HG03460 (cell line): ENCODE measurements at regions not wholly inside any gene's neighbourhood (a gene's known extent, or its start where the extent isn't known, plus 50 kb on each side); places are given as distances from the start of the nearest gene placed in this dataset.
"Not testable (repeated sequence)": the region's sequence is repeated elsewhere in the genome, so short reads cannot be mapped to it uniquely, and the experiment has no call there.

Experiments
- ATAC-seq: cut with Tn5 transposase; IDR thresholded peaks from one replicate; pipeline ENCODE4 v1.9.1; 2021; ENCODE audit not compliant: unreplicated experiment

GRCh38 chr9:75658301-75658905 lies 232.1 kb upstream of the PCSK5 start:
- ATAC-seq = no peak

GRCh38 chr9:75664597-75664996 lies 225.9 kb upstream of the PCSK5 start:
- ATAC-seq = no peak

- ATAC-seq = no peak
These were observed 223.5 kb upstream of the PCSK5 start for GRCh38 chr9:75666856-75667554.

DNA sequence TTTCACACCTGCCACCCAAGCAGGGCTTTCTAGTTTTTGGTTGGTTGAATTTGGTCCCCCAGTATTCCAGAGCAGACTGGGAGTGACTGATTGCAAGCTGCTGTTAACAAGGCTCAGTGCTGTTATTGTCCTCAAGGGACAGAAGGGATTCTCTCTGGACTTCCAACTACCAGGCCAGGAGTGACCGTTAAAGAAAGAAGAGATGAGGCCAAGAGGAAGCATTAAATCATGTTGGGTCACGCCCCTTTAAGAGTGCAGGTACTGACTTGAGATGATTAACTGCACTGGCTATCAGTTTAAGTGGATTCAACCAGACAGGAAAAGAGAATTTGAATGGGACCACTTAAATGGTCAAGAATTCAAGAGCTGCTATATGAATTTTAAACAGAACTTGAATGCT lies 220.8 kb upstream of the PCSK5 start:
- no peak for ATAC-seq

DNA sequence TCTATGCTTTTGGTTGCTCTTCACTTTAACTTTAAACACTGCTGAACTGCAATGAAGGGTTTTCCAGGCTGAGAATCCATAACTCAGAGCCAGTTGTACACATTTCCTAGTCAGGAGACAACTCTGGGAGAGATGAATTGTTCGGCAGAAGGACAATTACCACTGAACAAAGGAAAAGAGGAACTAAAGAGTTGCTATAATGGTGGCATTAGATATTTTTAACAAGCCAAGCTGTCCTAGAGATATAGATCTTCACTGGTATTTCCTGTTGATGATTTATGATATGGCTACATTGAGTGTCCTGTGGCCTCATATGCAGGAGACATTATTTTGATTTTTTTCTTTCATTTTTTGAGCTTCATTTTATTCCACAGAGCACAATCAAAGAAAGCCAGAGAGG lies 219.1 kb upstream of the PCSK5 start:
- ATAC-seq = no peak

DNA sequence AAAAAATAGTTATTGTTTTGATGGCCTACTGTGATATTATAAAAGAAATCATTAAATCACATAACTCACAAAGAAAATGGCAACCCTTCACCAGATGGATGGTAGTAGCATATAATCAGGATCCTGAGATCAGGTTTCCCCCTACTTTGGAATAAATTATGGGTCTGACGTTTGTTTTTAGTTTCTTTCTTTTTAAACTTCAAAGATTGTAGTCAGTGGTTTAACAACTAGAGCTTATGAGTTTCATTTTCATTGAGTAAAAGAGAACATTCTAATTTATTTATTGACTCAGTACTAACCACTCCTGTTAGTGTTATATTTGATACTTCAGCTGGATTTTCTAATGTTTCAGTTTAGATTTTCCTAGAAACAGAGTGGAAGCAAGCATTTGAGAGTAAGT lies 218.0 kb upstream of the PCSK5 start:
- no peak for ATAC-seq

DNA sequence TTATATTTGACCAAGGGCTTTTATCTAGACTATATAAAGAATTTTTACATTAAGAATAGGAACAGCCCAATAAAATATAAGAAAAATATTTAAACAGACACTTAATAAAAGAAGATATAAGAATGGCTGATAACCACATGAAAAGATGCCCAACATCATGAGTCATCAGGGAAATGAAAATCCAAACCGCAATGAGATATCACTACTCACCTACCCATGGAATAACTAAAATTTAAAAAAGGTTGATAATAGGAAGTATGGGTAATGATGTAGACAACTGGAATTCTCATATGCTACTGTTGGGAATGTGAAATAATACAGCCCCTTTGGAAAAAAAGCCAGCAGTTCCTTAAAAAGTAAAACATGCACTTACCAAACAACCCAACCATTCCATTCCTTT lies 206.9 kb upstream of the PCSK5 start:
- ATAC-seq = no peak

GRCh38 chr9:75685062-75685461 lies 205.4 kb upstream of the PCSK5 start:
- no peak for ATAC-seq

DNA sequence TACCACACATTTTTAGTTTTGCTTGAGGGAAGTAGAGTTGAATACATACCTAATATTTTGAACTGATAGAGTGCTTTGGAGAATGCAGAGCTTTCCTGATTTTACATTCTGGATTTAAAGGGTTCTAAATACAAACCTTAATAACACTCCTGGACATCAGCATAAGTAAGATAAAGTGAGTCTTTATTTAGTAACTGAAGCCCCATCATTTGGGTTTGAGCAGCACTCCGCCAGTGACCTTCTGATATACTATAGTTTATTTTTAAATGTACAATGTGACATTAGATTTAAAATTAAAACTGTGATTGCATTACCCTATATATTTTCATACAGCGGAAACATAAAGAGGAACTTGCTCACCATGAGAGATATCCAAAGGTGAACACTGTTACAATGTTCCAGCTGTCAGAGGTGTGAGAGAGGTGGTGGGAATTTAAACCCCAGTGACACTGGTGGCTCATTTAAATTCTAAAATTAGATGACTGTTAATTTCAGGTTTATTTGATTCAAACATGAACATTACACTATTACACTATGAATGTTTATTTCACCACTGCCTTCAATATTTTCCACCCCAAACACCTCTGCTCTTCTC lies 203.0 kb upstream of the PCSK5 start:
- no peak for ATAC-seq

DNA sequence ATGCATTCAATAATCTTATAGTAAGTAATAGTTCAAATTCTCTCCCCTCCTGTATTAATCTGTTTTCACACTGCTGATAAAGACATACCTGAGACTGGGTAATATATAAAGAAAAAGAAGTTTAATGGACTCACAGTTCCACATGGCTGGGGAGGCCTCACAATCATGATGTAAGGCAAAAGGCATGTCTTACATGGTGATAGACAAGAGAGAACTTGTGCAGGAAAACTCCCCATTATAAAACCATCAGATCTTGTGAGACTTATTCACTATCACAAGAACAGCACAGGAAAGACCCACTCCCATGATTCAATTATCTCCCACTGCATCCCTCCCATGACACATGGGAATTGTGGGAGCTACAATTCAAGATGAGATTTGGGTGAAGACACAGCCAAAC lies 199.9 kb upstream of the PCSK5 start:
- not testable (repeated sequence) for ATAC-seq

- no peak for ATAC-seq
These were observed 199.1 kb upstream of the PCSK5 start for GRCh38 chr9:75691408-75691807.

- no peak for ATAC-seq
These were observed 198.2 kb upstream of the PCSK5 start for GRCh38 chr9:75692309-75692708.

- no peak for ATAC-seq
These were observed 194.6 kb upstream of the PCSK5 start for GRCh38 chr9:75695921-75696320.

GRCh38 chr9:75699017-75699416 lies 191.5 kb upstream of the PCSK5 start:
- no peak for ATAC-seq

GRCh38 chr9:75699625-75700251 lies 190.7 kb upstream of the PCSK5 start:
- no peak for ATAC-seq

GRCh38 chr9:75700252-75700640 lies 190.2 kb upstream of the PCSK5 start:
- ATAC-seq = no peak

DNA sequence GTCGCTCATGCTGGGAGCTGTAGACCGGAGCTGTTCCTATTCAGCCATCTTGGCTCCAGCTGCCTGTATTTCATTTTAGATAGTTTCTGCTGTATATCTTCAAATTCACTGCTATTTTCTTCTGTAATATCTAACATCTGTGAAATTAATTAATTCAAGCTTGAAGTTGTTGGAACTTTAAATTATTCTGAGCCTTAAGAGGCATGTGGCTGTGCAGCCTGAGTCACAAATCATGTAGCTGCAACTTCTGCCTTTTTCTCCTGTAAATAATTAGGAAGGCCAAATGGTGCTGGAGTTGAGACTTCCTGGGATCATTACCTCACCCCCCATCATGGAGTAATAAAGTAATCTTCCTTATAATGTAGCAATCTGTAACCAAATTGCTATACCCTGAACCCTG lies 183.3 kb upstream of the PCSK5 start:
- ATAC-seq = no peak

DNA sequence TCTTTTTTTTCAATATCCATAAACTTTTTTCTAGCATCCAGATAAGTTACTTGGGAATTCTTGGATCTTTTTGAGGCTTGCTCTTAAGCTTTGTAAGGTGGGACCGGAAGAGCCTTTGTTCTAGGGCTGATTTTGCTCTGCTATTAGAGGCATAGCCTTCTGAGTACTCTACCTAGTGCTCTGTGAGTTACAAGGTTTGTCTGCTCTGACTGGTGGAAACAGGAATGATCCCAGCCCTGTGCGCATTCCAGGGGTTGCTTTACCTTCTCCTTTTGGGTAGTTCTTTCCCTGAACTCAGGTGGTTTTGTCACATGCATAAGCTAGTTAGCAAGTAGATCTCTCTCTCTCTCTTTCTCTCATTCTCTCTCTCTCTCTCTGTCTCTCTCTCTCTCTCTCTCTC lies 180.8 kb upstream of the PCSK5 start:
- no peak for ATAC-seq

- ATAC-seq = no peak
These were observed 177.8 kb upstream of the PCSK5 start for GRCh38 chr9:75712700-75713099.

GRCh38 chr9:75713335-75713734 lies 177.1 kb upstream of the PCSK5 start:
- no peak for ATAC-seq

GRCh38 chr9:75715360-75715759 lies 175.1 kb upstream of the PCSK5 start:
- ATAC-seq = no peak

DNA sequence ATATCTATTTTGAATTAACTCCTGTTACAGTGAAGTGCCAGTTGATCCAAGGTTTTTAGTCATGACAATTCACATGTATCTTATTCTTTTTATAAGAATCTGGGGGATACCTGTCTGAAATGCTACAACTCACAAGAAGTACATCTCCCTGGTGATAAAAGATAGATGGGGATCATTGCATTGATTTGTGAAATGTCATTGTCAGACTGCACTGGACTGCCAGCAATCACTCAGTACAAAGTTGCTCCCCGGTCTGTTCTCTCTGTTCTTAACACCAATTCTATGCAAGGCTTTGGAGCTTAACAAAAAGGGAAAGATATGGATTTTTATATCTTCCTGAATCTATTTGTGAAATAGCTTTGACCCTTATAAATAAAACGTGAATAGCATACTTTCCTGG lies 171.8 kb upstream of the PCSK5 start:
- ATAC-seq = no peak
